HG03469 (cell line): ENCODE measurements at regions not wholly inside any gene's neighbourhood (a gene's known extent, or its start where the extent isn't known, plus 50 kb on each side); places are given as distances from the start of the nearest gene placed in this dataset.
"Not testable (repeated sequence)": the region's sequence is repeated elsewhere in the genome, so short reads cannot be mapped to it uniquely, and the experiment has no call there.

Source experiments
- ATAC-seq: cut with Tn5 transposase; IDR thresholded peaks from one replicate; pipeline ENCODE4 v1.9.1; 2021; ENCODE audit warnings: mild to moderate bottlenecking, moderate library complexity, moderate number of reproducible peaks; ENCODE audit not compliant: unreplicated experiment

DNA sequence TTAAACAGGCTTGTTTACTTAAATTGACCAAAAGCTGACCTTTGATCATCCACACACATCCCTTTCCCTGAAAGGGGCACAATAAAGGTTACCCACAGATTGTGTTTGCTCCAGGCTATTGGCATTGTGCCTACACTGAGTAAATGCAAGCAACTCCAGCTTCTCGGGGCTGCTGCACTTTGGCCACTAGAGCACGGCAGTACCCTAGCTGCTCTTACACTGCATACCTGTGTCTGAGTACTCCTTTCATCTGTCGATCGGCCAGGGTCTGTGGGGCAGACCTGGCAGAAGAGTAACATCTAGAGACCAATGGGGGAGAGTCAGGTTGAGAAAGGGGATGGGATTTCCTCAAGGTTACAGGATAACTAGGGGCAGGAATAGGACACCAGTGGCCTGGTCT is 281.9 kb upstream of the NMUR2 start:
- no peak for ATAC-seq

GRCh38 chr5:152688561-152689249 is 283.6 kb upstream of the NMUR2 start:
- no peak for ATAC-seq

DNA sequence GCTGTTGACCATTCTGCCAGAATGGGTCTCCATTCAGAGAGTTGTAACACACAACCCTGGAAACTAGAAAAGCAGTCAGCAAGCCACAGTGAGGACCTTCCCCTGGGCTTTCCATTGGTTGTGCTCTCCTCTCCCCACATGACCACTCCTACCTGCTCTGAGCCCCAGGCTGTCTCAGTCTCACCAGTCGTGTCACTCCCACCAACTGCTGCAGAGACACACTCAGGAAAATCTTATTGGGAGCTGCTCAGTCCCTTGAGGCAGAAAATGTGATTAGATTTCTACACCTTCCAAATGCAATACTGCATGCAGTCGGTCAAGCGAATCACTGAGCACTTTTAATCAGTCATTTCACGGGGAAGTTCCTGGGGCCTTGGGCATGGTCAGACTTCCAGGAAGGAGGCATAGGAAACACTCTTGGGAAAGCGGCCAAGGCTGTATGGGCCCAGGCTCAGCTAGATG is 284.2 kb upstream of the NMUR2 start:
- no peak for ATAC-seq

DNA sequence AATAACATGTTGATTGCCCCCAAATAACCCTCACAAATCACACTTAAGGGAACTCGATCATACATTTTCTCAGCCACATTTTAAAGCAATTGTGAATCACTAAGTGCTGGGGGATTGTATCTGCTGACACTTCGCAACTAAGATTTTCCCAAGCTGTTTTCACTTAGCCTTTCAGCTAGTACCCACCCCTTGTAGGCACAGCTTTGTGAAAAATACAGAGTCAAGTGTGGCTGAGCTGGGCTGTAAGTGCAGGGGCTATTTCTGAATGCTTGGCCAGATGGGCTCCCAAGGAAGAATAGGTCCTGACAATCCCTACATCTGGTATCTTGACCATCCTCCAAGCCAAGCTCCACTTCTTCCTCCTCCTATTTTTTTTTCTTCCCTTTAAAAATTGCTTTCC is 289.2 kb upstream of the NMUR2 start:
- no peak for ATAC-seq

DNA sequence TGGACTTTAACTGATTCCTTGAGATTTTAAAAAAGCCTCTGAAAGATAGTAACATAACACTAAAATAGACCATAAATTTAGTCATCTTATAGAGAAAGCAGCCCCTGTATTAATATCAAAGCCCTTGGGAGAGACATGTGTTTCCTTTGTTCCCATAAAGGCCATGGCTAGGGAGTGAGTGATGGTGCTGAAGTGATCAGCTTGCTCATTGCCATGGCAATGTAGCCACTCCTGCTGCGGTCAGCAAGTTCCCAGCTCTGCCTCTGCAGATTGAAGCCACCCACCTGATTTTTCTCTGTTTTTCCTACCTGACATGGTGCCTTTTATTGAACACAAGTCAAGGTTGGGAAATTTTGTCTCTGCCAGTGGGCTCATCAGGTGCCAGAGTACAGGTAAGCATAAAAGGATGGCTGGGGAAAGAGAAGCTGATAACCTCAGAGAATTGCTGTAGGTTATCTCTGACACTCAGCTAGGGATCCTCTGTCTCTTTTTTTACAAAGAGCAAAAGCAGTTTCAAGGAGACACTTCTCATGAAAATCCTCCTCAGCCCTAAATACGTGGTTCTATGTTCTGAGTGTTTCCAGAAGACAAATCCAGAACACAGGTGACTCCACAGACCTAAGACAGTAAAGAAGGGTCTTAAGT is 296.3 kb upstream of the NMUR2 start:
- no peak for ATAC-seq

DNA sequence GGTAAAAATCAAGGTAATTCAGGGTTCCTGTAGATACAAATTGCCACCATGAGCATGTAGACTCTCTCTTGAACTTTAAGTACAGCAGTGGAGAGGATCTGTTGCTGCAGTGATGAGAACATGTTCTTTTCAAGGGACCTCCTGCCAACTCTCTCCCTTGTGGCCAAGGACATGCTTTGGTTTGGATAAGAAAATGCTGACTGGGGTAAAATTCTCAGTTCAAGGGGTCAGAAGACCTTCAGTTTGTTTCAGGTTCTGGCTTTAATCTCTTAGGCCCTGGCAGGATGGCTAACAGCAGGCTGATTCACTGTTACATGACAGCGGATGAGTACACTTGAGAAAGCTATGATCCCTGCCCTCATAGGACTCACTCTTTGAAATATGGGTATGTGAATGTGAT is 299.2 kb upstream of the NMUR2 start:
- ATAC-seq: no peak

- ATAC-seq: no peak
These were observed 306.8 kb upstream of the NMUR2 start for GRCh38 chr5:152711801-152712388.

- ATAC-seq: no peak
These were observed 312.3 kb upstream of the NMUR2 start for GRCh38 chr5:152717393-152717792.

DNA sequence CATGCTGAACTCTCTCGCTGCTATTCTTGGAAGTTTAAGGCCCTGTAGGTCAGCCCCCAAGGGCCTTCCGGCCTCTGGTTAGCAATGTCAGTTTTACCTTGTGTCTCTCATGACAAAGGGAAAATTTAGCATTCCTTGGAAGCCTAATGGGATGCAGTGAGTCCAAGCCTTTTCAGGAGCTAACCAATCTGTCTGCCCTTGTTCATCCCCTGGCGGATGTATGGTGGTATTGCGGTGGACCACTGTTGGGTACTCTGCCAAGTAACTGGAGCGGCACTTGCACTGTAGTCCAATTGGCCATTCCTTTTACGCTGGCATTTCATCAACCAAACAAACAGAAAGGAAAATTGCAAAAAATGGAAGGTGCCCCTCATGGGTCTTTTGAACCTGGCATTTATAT is 318.4 kb upstream of the NMUR2 start:
- ATAC-seq: no peak

DNA sequence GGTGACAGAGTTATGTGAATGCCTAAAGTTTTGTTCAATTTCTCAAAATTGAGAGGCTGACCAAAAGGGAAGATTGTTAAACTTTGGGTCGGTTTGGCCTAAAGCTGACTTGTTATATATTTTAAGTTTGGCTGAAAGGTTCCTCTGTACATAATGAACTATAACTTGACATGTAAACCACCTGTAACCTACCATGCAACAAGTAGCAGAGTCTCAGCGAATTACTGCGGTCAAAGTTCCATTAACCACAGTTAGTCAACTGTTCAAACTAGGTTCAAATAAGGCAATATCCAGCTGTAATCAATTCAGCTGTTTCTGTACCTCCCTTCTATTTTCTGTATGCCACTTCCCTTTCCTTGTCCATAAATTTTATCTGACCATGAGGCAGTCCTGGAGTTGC is 325.1 kb upstream of the NMUR2 start:
- ATAC-seq: no peak

DNA sequence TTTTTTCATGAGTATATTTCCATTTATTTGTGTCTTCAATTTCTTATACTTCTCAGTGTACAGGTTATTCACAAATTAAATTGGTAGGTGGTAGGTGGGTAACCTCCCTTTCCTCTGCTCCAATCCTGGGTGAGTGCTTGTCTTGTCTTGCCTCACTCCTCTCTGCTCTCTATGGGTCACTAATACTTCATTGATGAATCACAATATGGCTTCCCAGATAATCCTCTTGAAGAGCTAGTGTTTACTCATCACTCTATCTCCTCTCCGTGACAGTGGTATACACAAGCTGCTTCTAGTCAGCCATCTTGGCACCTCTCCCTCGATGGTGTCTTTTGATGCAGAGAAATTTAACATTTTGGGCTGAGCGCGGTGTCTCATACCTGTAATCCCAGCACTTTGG is 331.8 kb upstream of the NMUR2 start:
- ATAC-seq: no peak

DNA sequence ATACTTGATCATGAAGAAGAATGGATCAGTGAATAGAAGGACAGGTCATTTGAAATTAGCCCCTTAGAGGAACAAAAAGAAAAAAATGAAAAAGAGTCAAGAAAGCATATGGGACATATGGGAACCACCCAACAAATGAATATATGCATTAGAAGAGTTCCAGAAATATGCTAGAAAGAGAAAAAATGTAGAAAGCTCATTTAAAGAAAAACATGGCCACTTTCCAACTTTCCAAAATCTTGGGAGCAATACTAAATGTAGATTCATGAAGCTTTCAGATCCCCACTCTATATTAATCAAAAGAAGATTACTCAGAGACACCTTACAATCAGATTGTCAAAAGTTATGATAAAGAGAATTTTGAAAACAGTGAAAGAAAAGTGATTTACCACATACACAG is 334.8 kb upstream of the NMUR2 start:
- no peak for ATAC-seq

- ATAC-seq: not testable (repeated sequence)
These were observed 336.0 kb upstream of the NMUR2 start for GRCh38 chr5:152741126-152741525.

- not testable (repeated sequence) for ATAC-seq
These were observed 382.7 kb upstream of the NMUR2 start for GRCh38 chr5:152787709-152788217.

GRCh38 chr5:152801886-152802285 is 396.8 kb upstream of the NMUR2 start:
- ATAC-seq: no peak

GRCh38 chr5:152804179-152804578 is 399.1 kb upstream of the NMUR2 start:
- no peak for ATAC-seq

- no peak for ATAC-seq
These were observed 406.9 kb upstream of the NMUR2 start for GRCh38 chr5:152811988-152812387.

- ATAC-seq: no peak
These were observed 408.4 kb upstream of the NMUR2 start for GRCh38 chr5:152813526-152813925.

GRCh38 chr5:152819891-152820290 is 414.8 kb upstream of the NMUR2 start:
- ATAC-seq: no peak

DNA sequence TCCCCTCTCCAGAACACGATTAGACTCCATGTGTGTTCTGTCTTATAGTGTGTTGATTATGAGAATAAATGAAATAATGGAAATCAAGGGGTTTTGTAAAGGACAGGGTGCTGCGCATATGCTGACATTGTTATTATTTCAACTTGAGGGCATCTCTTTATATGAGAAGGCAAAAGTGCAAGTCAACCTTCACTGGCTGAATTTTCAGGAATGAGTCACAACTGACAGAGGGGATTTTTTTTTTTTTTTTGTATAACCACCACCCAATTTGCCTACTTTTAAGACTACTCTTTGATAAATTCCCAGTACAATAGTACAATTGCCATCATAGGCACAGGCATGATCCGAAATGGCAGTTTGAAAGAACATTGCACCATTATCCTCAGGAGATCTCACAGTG is 419.2 kb upstream of the NMUR2 start:
- ATAC-seq: no peak

DNA sequence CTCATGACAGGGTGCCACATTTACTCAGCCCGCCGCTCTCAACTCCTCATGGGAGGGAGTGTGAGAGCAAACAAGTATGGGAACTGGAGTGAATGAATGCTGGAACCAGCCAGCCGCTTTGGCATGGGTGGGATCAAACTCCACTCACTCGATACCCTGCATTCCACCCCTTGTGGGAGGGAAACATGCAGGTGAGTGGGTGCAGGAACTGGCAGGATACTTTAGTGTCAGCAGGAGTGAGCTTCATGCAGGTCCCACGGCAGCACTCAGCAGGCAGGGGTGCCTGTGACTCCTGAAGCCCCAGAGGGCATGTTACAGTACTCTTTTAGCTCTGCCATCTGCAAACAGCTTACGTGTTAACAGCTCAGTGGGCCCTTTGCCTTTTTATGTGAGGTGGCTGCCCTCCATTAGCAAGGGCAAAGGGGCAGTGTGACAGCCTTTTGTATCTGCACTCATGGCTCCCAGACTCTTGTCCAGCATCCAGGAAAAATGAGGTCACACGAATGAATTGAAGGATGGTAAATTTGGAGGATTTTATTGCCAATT is 433.2 kb upstream of the NMUR2 start:
- no peak for ATAC-seq

DNA sequence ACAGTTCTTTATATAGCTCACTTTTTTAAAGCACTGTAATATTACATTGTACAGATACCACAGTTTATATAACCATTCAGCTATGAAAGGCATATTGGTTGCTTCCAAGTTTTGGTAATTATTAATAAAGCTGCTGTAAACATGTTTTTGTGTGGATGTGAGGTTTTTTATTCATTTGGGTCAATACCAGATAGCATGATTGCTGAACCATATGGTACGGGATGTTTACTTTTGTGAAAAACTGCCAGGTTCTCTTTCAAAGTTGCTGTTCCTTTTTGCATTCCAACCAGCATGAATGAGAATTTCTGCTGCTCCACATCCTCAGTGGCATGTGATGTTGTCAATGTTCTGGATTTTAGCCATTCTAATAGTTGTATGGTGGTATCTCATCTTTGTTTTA is 439.6 kb upstream of the NMUR2 start:
- ATAC-seq: no peak
